ENCODE measurements at regions not wholly inside any gene's neighbourhood (a gene's known extent, or its start where the extent isn't known, plus 50 kb on each side); places are given as distances from the start of the nearest gene placed in this dataset.

DNA sequence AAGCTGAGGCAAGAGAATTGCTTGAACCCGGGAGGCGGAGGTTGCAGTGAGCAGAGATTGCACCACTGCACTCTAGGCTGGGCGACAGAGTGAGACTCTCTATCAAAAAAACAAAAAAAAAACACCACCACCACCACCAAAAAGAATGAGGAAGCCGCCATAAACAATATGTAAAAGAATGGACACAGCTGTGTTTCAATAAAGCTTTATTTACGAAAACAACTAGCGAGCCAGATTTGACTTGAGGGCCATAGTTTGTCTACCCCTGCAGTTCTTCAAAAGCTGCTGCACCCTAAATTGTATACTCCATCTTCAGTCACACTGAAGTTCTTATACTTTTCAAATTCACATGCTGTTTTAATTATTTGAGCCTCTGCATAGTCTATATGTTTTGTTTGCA lies 306.5 kb upstream of the KLF3 start:
- Histone ChIP-seq H3K36me3 (ENCODE audit: control insufficient read depth, insufficient read depth, low read length) (no peaks in the 10 kb centered on the region), H3K27me3 (ENCODE audit: control insufficient read depth, insufficient read depth, low read length) (no peaks in the 10 kb centered on the region), H3K4me3 (ENCODE audit: low read depth, low read length) (no peak overlapping the region)
- TF ChIP-seq, protein P1, sequence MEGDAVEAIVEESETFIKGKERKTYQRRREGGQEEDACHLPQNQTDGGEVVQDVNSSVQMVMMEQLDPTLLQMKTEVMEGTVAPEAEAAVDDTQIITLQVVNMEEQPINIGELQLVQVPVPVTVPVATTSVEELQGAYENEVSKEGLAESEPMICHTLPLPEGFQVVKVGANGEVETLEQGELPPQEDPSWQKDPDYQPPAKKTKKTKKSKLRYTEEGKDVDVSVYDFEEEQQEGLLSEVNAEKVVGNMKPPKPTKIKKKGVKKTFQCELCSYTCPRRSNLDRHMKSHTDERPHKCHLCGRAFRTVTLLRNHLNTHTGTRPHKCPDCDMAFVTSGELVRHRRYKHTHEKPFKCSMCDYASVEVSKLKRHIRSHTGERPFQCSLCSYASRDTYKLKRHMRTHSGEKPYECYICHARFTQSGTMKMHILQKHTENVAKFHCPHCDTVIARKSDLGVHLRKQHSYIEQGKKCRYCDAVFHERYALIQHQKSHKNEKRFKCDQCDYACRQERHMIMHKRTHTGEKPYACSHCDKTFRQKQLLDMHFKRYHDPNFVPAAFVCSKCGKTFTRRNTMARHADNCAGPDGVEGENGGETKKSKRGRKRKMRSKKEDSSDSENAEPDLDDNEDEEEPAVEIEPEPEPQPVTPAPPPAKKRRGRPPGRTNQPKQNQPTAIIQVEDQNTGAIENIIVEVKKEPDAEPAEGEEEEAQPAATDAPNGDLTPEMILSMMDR (IDR thresholded peaks at IDR 0.05; ENCODE audit: insufficient read depth, low read length, severe bottlenecking), result no peak
- no peak for DNase-seq (ENCODE audit: low read depth)
- no peak for FAIRE-seq

DNA sequence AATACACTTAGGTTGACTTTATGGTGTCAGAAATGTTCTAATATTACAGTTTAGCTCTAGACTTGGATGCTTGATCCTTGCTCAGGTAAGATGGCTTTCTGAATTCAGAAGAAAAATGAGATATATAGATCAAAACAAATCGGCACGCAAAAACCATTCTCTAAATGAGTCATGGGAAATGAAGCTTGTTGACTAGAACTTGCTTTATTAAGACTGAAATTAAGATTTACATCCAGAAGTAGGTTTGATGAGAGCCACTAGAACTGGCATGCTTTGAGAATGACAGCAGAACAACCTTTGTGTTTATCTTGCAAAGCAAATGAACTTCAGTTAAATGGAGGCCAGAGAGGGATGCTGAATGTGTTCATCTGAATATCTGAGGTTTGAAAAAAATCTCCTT lies 304.9 kb upstream of the KLF3 start:
- Histone ChIP-seq H3K4me3 (ENCODE audit: low read depth, low read length) (no peak overlapping the region), H3K36me3 (ENCODE audit: control insufficient read depth, insufficient read depth, low read length) (no peaks in the 10 kb centered on the region), H3K27me3 (ENCODE audit: control insufficient read depth, insufficient read depth, low read length) (no peaks in the 10 kb centered on the region)
- FAIRE-seq (no peak), DNase-seq (ENCODE audit: low read depth) (no peak)
- TF ChIP-seq, protein P1 (IDR thresholded peaks at IDR 0.05; ENCODE audit: insufficient read depth, low read length, severe bottlenecking), result no peak

DNA sequence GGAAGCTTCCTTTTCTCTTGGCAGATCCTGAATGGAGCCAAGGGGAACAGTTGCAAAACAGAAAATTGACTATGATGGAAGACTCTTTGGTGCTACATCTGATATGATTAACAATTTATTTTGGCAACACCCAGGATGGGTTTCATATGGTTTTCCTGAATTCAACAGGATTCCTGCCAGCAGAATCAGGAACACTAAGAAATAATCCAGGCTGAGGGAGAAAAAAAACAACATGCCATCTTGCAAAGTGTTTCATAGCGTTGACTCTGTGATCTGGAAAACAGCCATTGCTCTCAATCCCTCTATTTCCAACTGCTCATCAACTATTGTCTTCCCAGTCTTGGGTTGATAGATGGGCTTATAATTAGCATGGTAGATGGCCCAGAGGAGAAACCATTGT lies 303.8 kb upstream of the KLF3 start:
- no peaks in the 10 kb centered on the region for H3K36me3 ChIP-seq (ENCODE audit: control insufficient read depth, insufficient read depth, low read length)
- no peaks in the 10 kb centered on the region for H3K27me3 ChIP-seq (ENCODE audit: control insufficient read depth, insufficient read depth, low read length)
- DNase-seq (ENCODE audit: low read depth) (no peak), FAIRE-seq (peak; percentile 28)
- TF ChIP-seq, protein P1 (IDR thresholded peaks at IDR 0.05; ENCODE audit: insufficient read depth, low read length, severe bottlenecking), result no peak
- no peak overlapping the region for H3K4me3 ChIP-seq (ENCODE audit: low read depth, low read length)

DNA sequence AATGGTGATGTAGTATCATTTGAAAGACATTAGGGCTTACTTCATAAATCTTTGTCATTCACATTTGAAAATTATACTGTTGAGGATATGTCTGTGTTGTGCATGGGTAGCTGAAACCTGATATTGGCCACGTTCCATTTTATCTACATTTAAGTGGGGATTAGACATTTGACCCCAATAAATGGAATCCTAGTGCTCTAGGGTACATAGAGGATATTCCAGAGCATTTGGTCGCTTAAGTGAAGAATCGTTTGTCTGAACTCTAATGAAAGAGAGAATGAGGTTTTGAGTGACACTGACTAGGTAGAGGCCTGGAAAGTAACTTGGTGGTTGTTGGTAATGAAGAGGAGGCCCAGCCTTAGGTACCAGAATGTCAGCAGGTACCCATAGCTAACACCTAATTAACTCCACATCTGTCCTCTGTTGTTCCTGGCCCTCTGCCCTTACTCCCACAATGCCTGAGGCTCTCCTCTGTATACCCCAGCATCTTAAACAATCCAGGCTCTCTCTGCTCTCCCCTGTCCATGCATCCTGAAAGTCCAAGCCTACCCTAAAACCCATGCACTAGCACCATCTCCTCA lies 299.5 kb upstream of the KLF3 start:
- no peak for FAIRE-seq
- no peak for DNase-seq (ENCODE audit: low read depth)
- TF ChIP-seq, protein P1 (IDR thresholded peaks at IDR 0.05; ENCODE audit: insufficient read depth, low read length, severe bottlenecking), result no peak
- no peak overlapping the region for H3K4me3 ChIP-seq (ENCODE audit: low read depth, low read length)
- H3K36me3 ChIP-seq (ENCODE audit: control insufficient read depth, insufficient read depth, low read length), result no peaks in the 10 kb centered on the region
- peaks cover 1% of the 10 kb centered on the region for H3K27me3 ChIP-seq (ENCODE audit: control insufficient read depth, insufficient read depth, low read length)

DNA sequence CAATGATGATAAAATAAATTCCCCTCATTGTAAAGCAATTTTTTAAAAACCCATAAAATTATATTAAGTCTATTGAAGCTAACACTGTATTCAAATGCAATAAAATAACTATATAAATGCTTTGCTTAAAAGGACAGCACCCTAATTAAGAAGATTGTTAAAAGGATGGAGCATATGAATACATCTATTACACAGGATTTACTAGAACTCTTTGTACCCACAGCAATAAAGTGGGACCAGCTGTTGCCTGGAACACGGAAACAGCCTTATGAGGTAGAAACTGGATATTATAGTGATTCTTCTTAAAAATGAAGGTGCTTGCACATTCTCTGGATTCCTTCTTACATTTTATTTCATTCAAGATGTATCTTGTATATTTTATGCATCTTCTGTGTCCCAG lies 298.7 kb upstream of the KLF3 start:
- no peak for DNase-seq (ENCODE audit: low read depth)
- FAIRE-seq, result no peak
- Histone ChIP-seq H3K36me3 (ENCODE audit: control insufficient read depth, insufficient read depth, low read length) (no peaks in the 10 kb centered on the region), H3K4me3 (ENCODE audit: low read depth, low read length) (no peak overlapping the region), H3K27me3 (ENCODE audit: control insufficient read depth, insufficient read depth, low read length) (peaks cover 1% of the 10 kb centered on the region)
- TF ChIP-seq, protein P1 (IDR thresholded peaks at IDR 0.05; ENCODE audit: insufficient read depth, low read length, severe bottlenecking), result no peak

DNA sequence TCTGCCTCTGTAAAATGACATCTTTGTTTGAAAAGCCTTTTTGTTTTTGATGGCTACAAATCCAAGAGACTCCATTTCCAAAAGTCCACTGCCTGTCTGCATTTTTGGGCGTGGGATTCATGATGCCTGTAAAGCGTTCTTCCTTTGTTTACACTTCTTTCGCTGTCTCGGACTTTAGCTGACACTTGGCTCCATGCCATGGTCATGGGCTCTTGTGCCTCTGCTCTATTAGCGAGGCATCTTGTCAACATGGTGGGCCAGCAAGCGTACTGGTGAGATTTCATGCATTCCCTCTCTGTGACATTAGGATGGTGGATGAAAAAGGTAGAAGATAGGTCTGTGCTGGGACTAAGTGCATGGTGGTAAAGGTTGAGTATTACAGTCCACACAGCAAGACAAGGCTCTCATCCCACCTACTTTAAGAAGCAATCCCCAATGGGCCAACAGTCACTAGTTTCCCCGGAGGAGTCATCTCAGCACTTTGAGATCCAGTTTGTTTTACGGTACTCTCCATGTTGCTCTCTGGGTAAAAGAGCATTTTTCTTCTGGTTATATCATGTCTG lies 298.2 kb upstream of the KLF3 start:
- DNase-seq (ENCODE audit: low read depth) (no peak), FAIRE-seq (no peak)
- Histone ChIP-seq H3K27me3 (ENCODE audit: control insufficient read depth, insufficient read depth, low read length) (peaks cover 1% of the 10 kb centered on the region), H3K36me3 (ENCODE audit: control insufficient read depth, insufficient read depth, low read length) (no peaks in the 10 kb centered on the region), H3K4me3 (ENCODE audit: low read depth, low read length) (no peak overlapping the region)
- TF ChIP-seq, protein P1 (IDR thresholded peaks at IDR 0.05; ENCODE audit: insufficient read depth, low read length, severe bottlenecking), result no peak
